ENCODE measurements at regions not wholly inside any gene's neighbourhood (a gene's known extent, or its start where the extent isn't known, plus 50 kb on each side); places are given as distances from the start of the nearest gene placed in this dataset.

GRCh38 chr7:17502213-17503060 is 204.0 kb downstream of the AHR start:
- no peak for DNase-seq (ENCODE audit: extremely low spot score, unreplicated experiment)
- H3K27me3 Mint-ChIP-seq (ENCODE audit: unreplicated experiment), result no peaks in the 10 kb centered on the region
- H3K36me3 Mint-ChIP-seq (ENCODE audit: unreplicated experiment), result peaks cover 4% of the 10 kb centered on the region
- TF ChIP-seq CTCF (IDR thresholded peaks at IDR 0.05), result no peak
- H3K4me1 Mint-ChIP-seq (ENCODE audit: unreplicated experiment), result peaks cover 76% of the 10 kb centered on the region
- peaks cover 6% of the 10 kb centered on the region for H3K9me3 Mint-ChIP-seq (ENCODE audit: unreplicated experiment)
- no peak overlapping the region for H3K4me3 Mint-ChIP-seq (ENCODE audit: unreplicated experiment)
- H3K27ac Mint-ChIP-seq (ENCODE audit: unreplicated experiment), result peak overlapping the region; percentile 92

GRCh38 chr7:17506095-17506494 is 207.6 kb downstream of the AHR start:
- Mint-ChIP-seq H3K27me3 (ENCODE audit: unreplicated experiment) (no peaks in the 10 kb centered on the region), H3K4me3 (ENCODE audit: unreplicated experiment) (no peak overlapping the region), H3K27ac (ENCODE audit: unreplicated experiment) (peak overlapping the region; percentile 68), H3K9me3 (ENCODE audit: unreplicated experiment) (peaks cover 6% of the 10 kb centered on the region), H3K4me1 (ENCODE audit: unreplicated experiment) (peaks cover 56% of the 10 kb centered on the region), H3K36me3 (ENCODE audit: unreplicated experiment) (peaks cover 2% of the 10 kb centered on the region)
- DNase-seq (ENCODE audit: extremely low spot score, unreplicated experiment), result no peak
- TF ChIP-seq CTCF (IDR thresholded peaks at IDR 0.05), result no peak

GRCh38 chr7:17506596-17506995 is 208.1 kb downstream of the AHR start:
- H3K27me3 Mint-ChIP-seq (ENCODE audit: unreplicated experiment), result no peaks in the 10 kb centered on the region
- H3K4me3 Mint-ChIP-seq (ENCODE audit: unreplicated experiment), result no peak overlapping the region
- no peak for DNase-seq (ENCODE audit: extremely low spot score, unreplicated experiment)
- peaks cover 2% of the 10 kb centered on the region for H3K36me3 Mint-ChIP-seq (ENCODE audit: unreplicated experiment)
- peaks cover 6% of the 10 kb centered on the region for H3K9me3 Mint-ChIP-seq (ENCODE audit: unreplicated experiment)
- peak overlapping the region; percentile 45 for H3K27ac Mint-ChIP-seq (ENCODE audit: unreplicated experiment)
- peaks cover 56% of the 10 kb centered on the region for H3K4me1 Mint-ChIP-seq (ENCODE audit: unreplicated experiment)
- TF ChIP-seq CTCF (IDR thresholded peaks at IDR 0.05), result no peak

DNA sequence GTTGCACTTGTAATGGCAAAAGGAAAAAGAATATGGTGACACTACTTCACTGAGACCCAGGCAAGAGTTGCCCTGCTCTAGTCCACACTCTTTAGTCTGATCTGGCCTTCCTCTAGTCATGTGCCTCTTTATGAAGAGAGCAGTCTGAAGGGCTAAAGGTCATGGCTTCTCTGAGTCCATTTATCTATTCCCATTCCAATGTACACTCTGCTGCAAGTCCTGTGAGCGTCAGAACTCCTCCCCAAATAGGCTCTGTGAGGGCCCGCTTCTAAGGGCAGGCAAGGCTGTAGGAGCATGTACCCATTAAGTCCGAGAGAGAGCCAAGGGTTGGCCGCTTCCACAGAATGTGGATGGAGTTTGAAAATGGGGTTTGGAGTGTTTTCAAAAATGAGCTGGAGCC is 209.3 kb downstream of the AHR start:
- no peak for TF ChIP-seq CTCF (IDR thresholded peaks at IDR 0.05)
- Mint-ChIP-seq H3K4me3 (ENCODE audit: unreplicated experiment) (no peak overlapping the region), H3K4me1 (ENCODE audit: unreplicated experiment) (peaks cover 56% of the 10 kb centered on the region), H3K9me3 (ENCODE audit: unreplicated experiment) (peaks cover 6% of the 10 kb centered on the region), H3K27ac (ENCODE audit: unreplicated experiment) (no peak overlapping the region), H3K27me3 (ENCODE audit: unreplicated experiment) (no peaks in the 10 kb centered on the region), H3K36me3 (ENCODE audit: unreplicated experiment) (peaks cover 2% of the 10 kb centered on the region)
- DNase-seq (ENCODE audit: extremely low spot score, unreplicated experiment), result no peak

DNA sequence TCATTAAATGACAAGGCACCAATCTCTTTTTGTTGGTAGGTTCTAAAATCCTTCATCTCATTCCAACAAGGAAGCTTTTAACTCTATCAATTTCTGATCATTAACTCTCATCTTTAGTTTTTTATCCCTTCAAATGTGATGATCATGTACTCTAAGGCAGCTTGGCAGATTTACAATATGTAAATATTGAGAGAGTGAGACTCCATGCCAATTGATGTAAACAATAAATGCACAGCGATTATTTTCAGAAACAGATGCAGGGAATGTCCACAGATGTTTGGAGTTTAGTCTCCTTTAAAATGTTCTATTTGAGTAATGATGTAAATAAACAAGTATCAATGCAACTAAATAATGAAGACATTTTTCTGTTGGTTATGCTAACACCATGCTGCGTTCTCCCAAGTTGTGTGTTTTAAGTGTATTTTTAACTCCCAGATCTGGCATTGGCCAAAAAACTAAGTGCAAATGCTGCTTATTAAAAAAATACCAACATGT is 213.8 kb downstream of the AHR start:
- peak overlapping the region; percentile 59 for H3K27ac Mint-ChIP-seq (ENCODE audit: unreplicated experiment)
- peaks cover 54% of the 10 kb centered on the region for H3K4me1 Mint-ChIP-seq (ENCODE audit: unreplicated experiment)

More for the DNA sequence above, 213.8 kb downstream of the AHR start:
- Mint-ChIP-seq H3K36me3 (ENCODE audit: unreplicated experiment) (peaks cover 13% of the 10 kb centered on the region), H3K9me3 (ENCODE audit: unreplicated experiment) (peaks cover 19% of the 10 kb centered on the region), H3K27me3 (ENCODE audit: unreplicated experiment) (no peaks in the 10 kb centered on the region), H3K4me3 (ENCODE audit: unreplicated experiment) (no peak overlapping the region)
- TF ChIP-seq CTCF (IDR thresholded peaks at IDR 0.05), result no peak
- no peak for DNase-seq (ENCODE audit: extremely low spot score, unreplicated experiment)
